SHP77 treated with DMSO at 0.1 percent for 48 hours (cell line): ENCODE measurements at regions not wholly inside any gene's neighbourhood (a gene's known extent, or its start where the extent isn't known, plus 50 kb on each side); places are given as distances from the start of the nearest gene placed in this dataset.
"Not testable (repeated sequence)": the region's sequence is repeated elsewhere in the genome, so short reads cannot be mapped to it uniquely, and the experiment has no call there.

Experiments
- DNase-seq: peaks from one replicate; lab custom pipeline; 2025; lab: John Stamatoyannopoulos, UW

DNA sequence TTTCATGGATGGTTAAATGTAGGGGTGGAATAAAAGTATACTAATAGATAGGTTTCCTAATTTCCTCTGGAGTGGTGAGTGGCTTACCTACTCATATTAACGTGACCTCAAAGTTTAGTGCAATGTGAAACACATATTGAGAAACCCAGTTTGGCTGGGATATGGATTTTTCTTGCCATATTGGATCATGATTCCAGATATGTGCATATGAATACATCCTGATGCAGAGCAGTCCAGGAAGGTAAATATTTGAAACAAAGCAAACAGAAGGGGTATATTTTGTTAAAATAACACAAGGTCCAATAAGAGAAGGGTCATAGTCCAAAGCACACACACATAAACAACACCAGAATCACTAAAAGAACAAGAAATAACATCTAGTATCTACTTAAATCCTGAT, 608.1 kb downstream of the PKHD1 start:
- DNase-seq = no peak

DNA sequence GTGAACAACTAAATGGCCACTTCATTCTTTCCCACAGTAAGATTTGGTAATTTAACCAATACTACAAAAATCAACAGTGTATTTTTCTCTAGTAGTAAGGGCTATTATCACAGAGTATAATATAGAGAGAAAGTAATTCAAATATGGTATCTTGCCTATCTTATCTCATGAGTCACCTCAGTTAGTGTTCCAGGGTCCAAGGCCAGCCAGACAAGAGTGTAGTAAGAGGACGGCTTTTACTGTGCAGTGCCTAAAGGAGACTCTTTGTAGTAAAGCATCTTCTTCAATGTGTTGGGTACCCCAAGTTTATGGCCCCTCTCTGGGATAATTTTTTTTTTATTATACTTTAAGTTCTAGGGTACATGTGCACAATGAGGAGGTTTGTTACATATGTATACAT, 607.4 kb downstream of the PKHD1 start:
- no peak for DNase-seq

DNA sequence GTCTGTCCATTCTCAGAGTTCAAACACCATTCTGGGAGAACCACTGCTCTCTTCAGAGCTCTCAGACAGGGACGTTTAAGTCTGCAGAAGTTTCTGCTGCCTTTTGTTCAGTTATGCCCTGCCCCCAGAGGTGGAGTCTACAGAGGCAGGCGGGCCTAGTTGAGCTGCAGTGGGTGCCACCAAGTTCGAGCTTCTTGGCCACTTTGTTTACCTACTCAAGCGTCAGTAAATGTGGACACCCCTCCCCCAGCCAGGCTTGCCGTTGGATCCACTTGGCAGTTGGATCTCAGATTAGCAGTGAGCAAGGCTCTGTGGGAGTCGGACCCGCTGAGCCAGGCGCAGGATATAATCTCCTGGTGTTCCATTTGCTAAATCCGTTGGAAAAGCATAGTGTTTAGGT, 601.5 kb downstream of the PKHD1 start:
- not testable (repeated sequence) for DNase-seq

DNA sequence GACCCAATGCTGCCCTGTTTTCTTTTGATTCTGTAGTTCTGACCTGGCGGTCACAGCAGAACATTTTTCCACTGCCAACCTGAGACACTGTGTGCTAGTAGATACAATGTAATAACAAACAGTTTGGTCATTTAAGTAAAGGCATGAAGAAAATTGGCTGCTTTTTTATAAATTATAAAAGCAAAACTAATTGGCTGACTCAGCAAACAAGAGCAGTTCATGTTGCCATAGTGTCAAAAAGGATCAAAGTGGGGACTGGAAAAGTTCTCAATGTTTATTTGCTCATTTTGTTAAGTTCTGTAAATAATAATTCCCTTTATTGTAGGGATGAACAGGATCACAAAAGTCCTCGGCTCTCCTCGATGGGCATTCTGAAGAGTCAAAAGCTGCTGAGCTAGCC, 599.5 kb downstream of the PKHD1 start:
- no peak for DNase-seq

DNA sequence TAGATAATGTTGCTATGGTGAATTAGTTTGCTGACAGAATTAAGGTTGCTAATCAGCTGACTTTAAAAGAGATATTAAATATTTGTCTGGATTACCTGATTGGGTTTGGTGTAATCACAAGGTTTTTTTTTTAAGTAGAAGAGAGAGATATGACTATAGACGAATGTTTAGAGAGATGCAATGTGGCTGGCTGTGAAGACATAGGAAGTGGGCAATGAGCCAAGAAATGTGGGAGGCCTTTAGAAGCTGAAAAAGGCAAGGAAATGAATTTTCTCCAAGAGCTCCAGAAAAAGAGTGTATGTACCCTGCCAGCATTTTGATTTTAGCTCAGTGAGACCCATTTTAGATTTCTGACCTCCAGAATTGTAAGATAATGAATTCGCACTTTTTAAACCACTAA, 598.3 kb downstream of the PKHD1 start:
- DNase-seq = no peak

DNA sequence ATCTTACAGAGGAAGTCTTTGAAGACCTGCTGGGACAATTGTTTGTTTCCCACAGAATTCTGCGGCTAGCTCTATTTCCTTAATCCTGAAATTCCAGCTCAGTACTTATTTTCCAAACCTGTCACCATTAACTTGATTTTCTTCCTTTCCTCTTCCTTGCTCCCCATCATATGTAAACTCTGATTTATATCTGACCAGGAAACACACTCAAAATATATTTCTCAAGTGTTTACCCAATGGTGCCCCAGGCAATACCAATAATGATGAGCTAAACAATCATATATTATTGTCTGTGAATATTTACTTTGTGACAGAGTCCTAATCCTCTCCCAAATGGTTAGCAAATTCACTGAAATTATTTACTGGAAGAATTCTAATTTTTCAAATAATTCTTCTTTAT, 597.3 kb downstream of the PKHD1 start:
- no peak for DNase-seq

DNA sequence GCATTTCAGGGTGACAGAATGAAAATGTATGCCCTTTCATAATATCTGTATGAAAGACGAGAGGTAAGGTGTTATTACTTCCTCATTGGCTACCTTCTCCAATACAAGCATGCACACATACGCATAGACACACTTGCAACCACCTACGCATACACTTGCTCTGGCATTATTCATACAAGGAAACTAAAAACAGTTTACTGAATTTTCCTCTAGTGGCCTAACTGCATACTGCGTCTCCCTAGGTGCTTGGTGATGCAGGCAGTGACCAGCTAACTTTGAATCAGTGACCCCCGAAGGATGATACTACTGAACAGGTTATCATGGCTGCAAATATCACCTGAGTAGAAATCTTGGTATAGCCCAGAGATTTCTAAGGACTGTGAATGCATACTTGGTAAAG, 593.1 kb downstream of the PKHD1 start:
- no peak for DNase-seq

DNA sequence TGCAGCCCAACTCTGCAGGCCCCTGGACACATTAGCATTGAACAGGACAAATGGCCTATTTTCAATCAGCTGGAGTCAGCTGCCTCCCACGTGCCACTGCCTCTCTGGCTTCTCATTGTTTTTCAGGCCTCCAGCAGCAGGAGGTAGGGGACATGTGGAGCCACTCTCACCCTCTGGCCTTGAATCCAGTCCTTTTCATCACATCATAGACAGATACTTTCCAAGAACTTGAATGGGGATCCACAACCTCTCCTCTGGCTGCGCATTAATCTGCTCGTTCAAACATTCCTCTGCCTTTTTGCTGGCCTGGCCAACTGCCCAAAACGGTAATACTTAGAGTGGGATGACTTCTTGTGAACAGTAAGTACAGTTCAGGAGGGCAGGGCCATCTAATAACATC, 592.3 kb downstream of the PKHD1 start:
- DNase-seq = no peak

DNA sequence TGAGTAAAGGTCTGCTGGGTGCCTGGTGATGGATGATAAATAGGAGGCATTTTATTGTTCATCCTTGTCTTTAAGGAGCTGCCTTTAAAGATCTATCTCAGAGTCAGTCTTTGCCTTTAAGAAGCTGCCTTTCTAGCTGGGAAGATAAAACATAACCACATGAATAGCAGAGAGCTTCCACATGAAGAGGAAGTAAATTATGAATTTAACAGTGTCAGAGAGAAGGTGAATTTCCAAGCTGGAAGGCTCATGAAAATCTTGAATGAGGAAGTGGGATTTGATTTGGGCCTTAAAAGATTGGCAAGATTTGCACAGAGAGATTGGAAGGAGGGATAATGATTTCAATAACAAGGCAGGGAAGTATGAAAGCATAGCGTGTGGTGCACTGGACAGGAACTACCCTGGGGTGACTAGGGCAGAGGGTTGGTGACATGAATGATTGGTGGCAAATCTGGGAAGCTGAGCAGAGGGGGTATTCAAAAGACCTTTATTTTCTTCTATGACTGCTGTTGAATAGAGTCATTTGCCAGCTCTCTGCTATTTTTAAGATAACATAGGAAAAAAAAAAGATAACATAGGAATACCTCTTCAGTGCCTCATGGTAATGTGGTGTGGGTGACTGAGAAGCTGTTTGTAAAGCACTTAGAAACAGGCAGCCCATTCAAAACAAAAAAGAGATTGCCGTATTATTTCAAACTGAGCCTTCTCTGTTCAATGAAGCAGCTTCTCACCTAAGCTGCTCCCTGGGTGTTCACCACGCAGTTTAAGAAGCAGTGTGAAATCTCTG, 591.6 kb downstream of the PKHD1 start:
- DNase-seq = no peak

DNA sequence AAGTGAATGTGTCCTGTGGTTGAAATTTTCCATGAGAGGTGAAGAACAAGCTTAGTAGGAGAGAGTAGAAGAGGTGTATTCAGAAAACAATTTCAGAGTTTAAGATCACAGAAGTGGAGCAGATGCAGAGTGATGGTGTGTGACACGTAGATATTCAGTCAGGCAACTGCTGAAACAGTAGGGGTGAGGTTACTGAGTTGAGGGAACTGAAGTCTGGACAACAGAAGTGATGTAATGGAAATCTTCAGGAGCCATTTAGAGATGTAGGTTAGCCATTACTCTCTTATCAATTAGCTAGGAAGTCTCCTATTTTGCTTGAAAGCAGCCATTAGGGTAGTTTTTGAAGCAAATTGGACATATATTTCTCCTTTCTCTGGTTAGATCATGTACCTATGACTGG, 584.4 kb downstream of the PKHD1 start:
- no peak for DNase-seq

DNA sequence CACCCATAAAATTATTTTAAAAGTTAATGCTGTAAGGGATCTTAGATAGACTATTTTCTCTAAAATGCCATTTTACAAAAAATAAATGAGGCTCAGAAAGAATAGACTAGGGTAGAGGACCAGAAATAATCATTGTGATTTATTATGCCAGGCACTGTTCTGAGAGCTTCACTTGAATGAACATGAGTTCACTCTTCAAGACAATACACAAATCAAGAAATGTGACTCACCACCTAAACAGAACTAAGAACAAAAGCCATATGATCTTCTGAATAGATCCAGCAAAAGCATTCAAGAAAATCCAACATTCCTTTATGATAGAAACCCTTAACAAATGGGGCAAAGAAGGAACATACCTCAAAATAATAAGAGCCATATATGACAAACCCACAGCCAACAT, 582.0 kb downstream of the PKHD1 start:
- no peak for DNase-seq

DNA sequence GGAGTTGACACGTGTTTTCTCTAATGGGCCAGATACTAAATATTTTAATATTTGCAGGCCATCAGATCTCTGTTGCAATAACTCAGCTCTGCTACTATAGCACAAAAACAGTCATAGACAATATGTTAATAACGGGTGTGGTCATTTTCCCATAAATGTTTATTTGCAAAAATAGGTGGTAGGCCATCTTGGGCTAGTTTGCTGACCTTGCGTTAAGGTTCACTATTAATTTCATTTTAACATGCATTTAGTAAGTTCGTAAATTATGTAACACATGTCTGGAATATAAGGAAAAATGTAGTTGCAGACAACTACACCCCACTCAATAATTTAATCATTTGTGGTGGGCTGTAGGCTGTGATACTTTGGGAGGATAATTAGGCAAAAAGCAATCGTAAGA, 577.8 kb downstream of the PKHD1 start:
- no peak for DNase-seq

DNA sequence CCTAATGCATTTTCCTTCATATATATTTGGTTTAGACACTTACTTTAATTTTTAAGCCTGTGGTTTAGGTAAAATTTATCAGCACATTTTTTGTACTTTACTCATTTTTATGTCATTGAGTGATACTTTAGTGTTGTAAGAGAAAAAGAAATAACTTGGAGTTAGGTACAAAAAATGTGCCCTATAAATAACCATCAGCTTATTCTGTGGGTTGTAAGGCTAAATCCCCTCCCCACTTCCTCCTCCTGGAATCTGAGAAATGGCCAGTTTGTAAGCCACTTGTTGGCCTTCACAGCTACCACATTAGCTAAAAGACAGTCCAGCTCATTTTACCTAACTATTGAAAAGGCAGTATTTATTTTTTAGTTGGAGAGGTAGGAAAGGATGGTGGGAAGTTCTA, 576.3 kb downstream of the PKHD1 start:
- DNase-seq = no peak

DNA sequence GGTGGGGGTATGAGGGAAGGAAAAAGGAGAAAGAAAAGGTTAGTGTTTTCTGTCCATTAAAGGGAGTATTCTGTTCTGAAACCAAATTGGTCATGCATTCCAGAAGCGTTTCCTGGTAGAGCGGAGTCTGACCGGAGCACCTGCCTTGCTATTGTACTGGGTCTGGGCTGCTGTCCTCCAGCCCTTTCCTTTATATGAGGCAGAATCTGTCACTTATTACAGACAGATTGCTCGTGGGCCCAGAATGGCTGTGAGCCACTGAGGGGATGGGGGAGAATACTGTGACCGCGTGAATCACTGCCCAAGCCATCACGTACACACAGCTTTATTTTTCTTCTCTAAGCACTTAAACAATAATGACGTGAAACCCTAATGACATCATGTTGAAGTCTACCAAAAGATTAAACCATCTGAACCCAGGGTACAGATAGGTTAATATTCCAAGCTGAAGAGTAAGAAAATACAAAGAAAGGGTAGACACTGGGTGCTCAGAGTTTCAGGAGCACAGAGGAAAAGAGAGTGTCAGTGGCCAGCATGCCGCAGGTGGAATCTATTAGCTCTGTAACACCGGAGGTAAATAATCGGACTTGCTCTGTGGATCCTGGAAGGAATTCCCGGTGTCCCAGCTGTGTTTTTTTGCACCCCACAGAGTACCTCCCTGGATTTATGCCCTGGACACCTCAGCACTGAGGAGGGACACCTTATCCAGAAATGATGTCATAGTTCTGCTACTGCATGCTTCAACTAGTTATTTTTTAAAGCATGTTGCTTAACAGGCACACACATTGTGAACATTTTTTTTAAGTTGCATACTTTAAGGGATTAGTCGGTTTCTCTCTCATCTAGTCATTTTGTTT, 573.3 kb downstream of the PKHD1 start:
- DNase-seq = no peak

DNA sequence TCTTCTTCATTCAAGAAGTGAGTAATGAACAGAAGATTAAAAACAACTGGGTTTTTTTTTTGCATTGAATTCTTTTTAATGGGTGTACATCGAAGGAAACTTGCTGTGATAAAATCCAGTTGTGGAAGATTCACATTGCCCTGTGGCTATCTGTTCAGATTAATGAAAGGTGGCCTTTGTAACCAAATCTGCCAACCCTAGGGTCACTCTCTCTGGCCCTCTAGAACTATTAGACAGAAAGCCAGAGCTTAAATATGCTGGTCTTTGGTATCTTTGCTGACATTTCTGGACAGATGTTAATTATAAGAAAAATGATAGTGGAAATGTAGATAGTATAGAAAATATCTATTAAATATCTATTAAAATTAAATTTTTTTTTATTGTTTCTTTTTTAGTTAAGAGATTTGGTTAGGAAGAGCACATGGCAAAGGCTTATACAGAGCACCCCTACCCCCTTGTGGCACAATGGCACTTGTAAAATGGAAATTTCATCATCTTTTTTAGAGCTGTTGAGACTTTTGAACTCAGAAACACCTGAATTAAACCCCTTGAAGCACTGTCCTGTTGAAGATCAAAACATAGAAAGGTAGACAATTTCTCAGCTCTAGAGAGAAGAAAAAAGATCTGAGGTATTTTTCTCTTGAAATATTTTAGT, 572.5 kb downstream of the PKHD1 start:
- DNase-seq = no peak

DNA sequence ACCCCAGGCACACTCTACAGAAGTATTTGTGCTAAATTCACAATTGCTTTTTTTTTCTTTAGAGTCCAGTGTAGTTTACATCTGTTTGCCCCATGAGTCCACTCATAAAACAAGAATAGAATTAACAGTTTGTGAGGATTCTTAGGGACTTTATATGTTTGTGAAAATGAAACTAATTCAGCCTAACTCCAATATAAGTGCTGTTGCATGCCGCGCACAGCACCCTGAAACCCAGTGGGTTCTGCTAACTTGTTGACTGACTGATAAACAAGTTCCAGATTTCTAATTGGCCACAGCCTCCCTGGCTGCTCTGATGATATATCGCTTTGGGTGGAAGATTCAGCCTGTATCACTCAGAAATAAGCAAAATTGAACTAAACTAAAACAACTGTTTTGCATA, 561.4 kb downstream of the PKHD1 start:
- DNase-seq = no peak

DNA sequence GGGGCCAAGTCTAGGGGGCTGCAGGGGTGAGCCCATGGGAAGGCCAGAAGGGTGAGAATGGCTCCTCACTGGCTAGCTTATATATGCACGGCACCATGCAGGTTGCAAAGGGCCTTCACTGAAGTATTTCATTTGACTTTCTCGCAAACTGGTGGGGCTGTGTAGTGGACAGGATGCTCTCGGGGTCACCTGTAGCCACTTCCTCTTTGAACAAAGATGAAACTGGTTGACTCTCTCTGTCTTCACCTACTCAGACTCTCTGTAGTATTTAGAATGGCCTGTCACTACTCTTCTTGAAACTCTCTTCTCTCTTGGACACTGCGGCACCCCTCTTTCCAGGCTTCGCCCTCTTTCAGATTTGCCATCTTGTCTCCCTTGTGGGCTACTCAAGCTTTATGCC, 560.5 kb downstream of the PKHD1 start:
- DNase-seq = no peak

DNA sequence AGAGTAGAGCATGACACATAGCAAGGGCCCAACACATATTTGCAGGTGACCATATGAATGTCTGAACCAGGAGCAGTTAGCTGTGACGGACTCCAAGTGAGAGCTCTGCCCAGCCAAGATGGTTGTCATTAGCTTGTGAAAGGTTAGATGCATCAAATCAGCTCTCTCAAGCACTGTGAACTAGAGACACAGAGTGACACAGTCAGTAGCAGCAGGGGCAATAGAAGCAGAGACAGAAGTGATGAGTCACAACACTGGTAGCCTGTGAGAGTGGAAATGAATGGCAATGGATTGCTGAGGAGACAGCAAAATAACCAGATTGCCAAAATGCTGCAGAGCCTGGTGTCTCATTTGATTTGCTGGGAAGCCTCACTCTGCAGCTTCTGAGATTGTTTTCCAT, 558.9 kb downstream of the PKHD1 start:
- DNase-seq = no peak

DNA sequence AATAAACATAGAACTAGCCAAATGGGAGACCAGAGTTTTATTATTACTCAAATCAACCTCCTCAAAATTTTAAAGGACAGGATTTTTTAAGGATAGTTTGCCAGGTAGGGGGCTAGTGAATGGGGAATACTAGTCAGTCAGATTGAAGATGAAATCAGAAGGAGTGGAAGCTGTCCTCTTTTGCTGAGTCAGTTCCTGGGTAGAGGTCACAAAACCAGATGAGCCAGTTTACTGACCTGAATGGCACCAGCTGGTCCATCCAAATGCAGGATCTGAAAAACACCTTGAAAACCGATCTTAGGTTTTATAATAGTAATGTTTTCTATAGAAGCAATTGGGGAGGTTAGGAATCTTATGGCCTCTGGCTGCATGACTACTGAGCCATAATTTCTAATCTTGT, 558.2 kb downstream of the PKHD1 start:
- DNase-seq = no peak

DNA sequence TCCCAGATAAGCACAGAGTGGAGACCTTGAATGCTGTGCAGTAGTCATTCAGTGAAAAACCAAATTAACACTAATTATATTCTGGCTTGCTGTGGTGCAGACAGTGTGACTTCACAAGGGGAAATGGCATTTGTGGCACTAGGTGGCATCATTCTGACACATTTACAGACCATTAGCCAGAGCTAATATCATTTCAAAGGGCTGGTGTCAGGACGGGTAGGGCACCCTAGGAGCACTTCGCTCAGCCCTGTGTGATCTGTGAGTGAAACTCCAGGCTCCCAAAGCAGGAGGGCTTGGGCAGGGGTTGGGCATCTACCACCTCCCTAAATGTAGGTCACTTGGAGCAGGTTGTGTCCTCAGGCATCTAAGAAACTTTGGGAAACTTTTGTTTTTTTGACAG, 555.8 kb downstream of the PKHD1 start:
- no peak for DNase-seq

DNA sequence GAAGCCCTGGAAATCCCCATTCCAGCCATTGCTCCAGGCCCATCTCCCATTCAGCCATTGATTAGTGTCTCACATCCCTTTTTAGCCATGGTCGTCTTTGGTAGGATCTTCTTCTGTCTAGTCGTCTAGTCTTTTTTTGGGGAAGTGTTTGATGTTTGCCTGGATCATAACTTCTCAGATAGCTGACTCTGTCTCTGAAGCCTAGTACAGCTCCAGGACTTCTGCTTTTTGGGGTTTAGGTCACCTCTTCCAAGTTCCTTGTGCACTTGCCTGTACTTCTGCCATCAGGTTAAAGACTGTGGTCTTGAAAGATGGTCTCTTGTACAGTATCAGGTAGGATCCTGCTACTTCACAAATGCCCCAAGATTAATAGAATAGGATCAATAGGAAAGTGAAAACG, 553.5 kb downstream of the PKHD1 start:
- DNase-seq = no peak

DNA sequence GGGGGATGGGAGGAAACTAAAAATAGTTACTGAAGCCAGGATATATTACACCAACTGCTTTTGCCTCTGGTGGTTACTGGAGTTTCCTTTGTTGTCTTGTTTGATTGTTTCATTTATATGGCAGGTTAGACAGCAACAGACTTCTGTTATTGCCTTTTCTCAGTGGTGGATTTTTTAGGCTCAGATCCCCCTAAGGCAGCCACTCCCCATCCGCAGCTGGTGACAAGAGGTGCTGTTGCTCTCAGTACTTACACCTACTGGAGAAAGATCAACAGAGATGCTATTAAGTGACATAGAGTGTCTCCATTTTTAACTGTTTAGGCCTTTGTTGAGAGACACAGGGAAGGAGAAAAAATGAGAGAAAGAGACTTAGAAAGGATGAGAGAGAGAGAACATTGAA, 552.1 kb downstream of the PKHD1 start:
- no peak for DNase-seq

DNA sequence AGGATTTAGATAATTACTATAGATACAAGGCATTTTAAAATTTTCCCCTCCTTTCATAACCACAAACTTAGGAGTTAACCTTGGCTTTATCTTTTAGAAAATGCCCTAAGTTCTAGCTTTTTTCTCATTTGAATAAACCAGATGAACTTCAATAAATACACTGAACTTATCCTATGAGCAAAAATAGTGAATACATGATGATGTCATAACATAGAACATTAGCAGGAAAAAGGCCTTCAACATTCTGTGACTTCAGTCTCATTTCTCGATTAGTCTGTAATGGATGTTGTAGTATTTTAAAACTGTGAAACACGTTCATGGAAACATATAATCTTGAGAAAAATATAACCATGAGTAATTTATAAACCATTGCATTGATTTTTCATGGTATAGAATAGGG, 550.7 kb downstream of the PKHD1 start:
- no peak for DNase-seq
